Loucy (cell line): ENCODE measurements at regions not wholly inside any gene's neighbourhood (a gene's known extent, or its start where the extent isn't known, plus 50 kb on each side); places are given as distances from the start of the nearest gene placed in this dataset.

Experiments used
- H2AFZ ChIP-seq: fragments of 200-600 bp; sonication (generic); 2 replicates; pipeline ENCODE4 v1.6.0; 2016; ENCODE audit warnings: antibody characterized with exemption, mild to moderate bottlenecking, low read length, moderate library complexity
- H3F3A ChIP-seq: fragments of 200-600 bp; 2 replicates; pipeline ENCODE4 v1.6.0; 2016; ENCODE audit warnings: antibody characterized with exemption, low read depth, mild to moderate bottlenecking
- H3K27me3 ChIP-seq: fragments of 200-600 bp; sonication (generic); 2 replicates; pipeline ENCODE4 v1.6.1; 2014; ENCODE audit warnings: low read length, mild to moderate bottlenecking; ENCODE audit not compliant: insufficient read depth, poor library complexity, severe bottlenecking
- H3K36me3 ChIP-seq: fragments of 200-600 bp; sonication (generic); 2 replicates; pipeline ENCODE4 v1.6.1; 2016; ENCODE audit warnings: low read length; ENCODE audit not compliant: insufficient read depth
- H3K4me1 ChIP-seq: fragments of 200-600 bp; sonication (generic); 2 replicates; pipeline ENCODE4 v1.5.1; 2014; ENCODE audit warnings: low read length, mild to moderate bottlenecking; ENCODE audit not compliant: insufficient read depth, poor library complexity, severe bottlenecking
- H3K4me2 ChIP-seq: fragments of 200-600 bp; sonication (generic); 2 replicates; pipeline ENCODE4 v1.6.0; 2014; ENCODE audit warnings: antibody characterized with exemption, low read length, low read depth, mild to moderate bottlenecking; ENCODE audit not compliant: poor library complexity, severe bottlenecking
- H3K4me3 ChIP-seq: fragments of 200-600 bp; sonication (generic); 2 replicates; pipeline ENCODE4 v1.5.1; 2014; ENCODE audit warnings: low read length, mild to moderate bottlenecking, mixed read lengths; ENCODE audit not compliant: poor library complexity, severe bottlenecking
- H3K79me2 ChIP-seq: fragments of 200-600 bp; sonication (generic); 2 replicates; pipeline ENCODE4 v1.6.1; 2014; ENCODE audit warnings: low read length; ENCODE audit not compliant: insufficient read depth
- H3K9ac ChIP-seq: fragments of 200-600 bp; sonication (generic); 2 replicates; pipeline ENCODE4 v1.6.0; 2014; ENCODE audit warnings: mild to moderate bottlenecking, low read depth, low read length, moderate library complexity; ENCODE audit not compliant: poor library complexity, severe bottlenecking
- H3K9me2 ChIP-seq: fragments of 200-600 bp; sonication (generic); replicated peaks from 2 replicates; pipeline ENCODE4 v1.6.1; 2016; ENCODE audit warnings: low read depth, low read length, mixed read lengths
- H3K9me3 ChIP-seq: fragments of 200-600 bp; sonication (generic); 2 replicates; pipeline ENCODE4 v1.6.1; 2014; ENCODE audit warnings: mild to moderate bottlenecking, antibody characterized with exemption, low read length, low read depth; ENCODE audit not compliant: insufficient read depth
- H4K20me1 ChIP-seq: fragments of 200-600 bp; sonication (generic); 2 replicates; pipeline ENCODE4 v1.6.0; 2014; ENCODE audit warnings: antibody characterized with exemption, low read length, mild to moderate bottlenecking; ENCODE audit not compliant: insufficient read depth, poor library complexity, severe bottlenecking
- EZH2phosphoT487 ChIP-seq: fragments of 200-600 bp; IDR thresholded peaks from 2 replicates; pipeline ENCODE4 v1.6.1; 2018; ENCODE audit warnings: antibody characterized with exemption, mild to moderate bottlenecking, moderate library complexity, borderline replicate concordance
- TF ChIP-seq, protein P1 (sequence below): fragments of 200-600 bp; sonication (generic); conservative IDR thresholded peaks from 2 replicates; pipeline ENCODE4 v1.5.1; 2014; ENCODE audit warnings: mild to moderate bottlenecking, antibody characterized with exemption, low read length

DNA sequence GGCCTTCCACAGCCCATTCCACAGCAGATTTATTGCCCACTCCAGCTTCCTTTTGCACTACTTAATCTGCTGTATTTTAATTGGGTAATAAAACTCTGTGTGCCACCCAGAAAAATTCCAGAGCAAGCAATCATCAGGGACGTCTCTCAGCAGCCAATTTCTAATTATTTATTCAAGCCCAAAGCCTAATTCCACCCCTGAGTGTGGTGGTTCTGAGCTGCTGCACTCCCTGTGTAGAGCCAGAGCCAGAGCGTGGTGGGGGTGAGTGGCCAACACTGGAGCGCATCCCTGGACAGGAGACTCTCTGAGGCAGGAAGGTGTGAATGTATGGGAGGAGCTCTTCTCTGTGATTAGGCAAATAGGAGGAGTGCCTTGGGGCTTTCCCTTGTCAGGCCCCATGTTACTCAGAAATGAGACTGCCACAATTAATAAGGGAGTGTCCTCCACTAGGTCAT lies 66.1 kb downstream of the CD24 start:
- Histone ChIP-seq H3K9me3 (no peaks in the 10 kb centered on the region), H3K9me2 (no peaks in the 10 kb centered on the region), H2AFZ (no peak overlapping the region), H3K27me3 (no peaks in the 10 kb centered on the region), H3K4me1 (no peaks in the 10 kb centered on the region), H3K4me2 (no peak overlapping the region), H4K20me1 (no peaks in the 10 kb centered on the region), H3K4me3 (no peak overlapping the region), H3K9ac (no peak overlapping the region), H3K36me3 (no peaks in the 10 kb centered on the region), H3F3A (no peaks in the 10 kb centered on the region), H3K79me2 (no peaks in the 10 kb centered on the region)
- TF ChIP-seq, protein P1, sequence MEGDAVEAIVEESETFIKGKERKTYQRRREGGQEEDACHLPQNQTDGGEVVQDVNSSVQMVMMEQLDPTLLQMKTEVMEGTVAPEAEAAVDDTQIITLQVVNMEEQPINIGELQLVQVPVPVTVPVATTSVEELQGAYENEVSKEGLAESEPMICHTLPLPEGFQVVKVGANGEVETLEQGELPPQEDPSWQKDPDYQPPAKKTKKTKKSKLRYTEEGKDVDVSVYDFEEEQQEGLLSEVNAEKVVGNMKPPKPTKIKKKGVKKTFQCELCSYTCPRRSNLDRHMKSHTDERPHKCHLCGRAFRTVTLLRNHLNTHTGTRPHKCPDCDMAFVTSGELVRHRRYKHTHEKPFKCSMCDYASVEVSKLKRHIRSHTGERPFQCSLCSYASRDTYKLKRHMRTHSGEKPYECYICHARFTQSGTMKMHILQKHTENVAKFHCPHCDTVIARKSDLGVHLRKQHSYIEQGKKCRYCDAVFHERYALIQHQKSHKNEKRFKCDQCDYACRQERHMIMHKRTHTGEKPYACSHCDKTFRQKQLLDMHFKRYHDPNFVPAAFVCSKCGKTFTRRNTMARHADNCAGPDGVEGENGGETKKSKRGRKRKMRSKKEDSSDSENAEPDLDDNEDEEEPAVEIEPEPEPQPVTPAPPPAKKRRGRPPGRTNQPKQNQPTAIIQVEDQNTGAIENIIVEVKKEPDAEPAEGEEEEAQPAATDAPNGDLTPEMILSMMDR, result no peak
- TF ChIP-seq EZH2phosphoT487, result no peak

DNA sequence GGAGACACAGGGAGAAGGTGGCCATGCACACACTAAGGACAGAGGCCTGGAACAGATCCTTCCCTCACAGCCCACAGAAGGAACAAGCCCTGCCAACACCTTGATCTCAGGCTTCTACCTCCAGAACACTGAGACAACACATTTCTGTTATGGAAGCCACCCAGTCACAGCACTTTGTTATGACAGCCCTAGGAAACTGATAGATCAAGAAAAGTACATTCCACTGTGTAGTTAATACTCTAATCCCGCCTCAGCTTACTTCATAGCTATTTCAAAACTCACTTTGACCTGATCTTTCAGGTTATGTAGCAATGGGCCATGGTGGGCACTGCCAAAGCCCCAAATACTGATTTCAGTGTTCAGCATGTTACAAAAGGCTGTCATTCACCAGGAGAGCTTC lies 66.8 kb downstream of the CD24 start:
- Histone ChIP-seq H3K36me3 (no peaks in the 10 kb centered on the region), H3K4me1 (no peaks in the 10 kb centered on the region), H3K9ac (no peak overlapping the region), H2AFZ (no peak overlapping the region), H3K9me2 (no peaks in the 10 kb centered on the region), H4K20me1 (no peaks in the 10 kb centered on the region), H3K4me2 (no peak overlapping the region), H3K79me2 (no peaks in the 10 kb centered on the region), H3K4me3 (no peak overlapping the region), H3K9me3 (no peaks in the 10 kb centered on the region), H3F3A (no peaks in the 10 kb centered on the region), H3K27me3 (no peaks in the 10 kb centered on the region)
- TF ChIP-seq, protein P1, result no peak
- TF ChIP-seq EZH2phosphoT487, result no peak

DNA sequence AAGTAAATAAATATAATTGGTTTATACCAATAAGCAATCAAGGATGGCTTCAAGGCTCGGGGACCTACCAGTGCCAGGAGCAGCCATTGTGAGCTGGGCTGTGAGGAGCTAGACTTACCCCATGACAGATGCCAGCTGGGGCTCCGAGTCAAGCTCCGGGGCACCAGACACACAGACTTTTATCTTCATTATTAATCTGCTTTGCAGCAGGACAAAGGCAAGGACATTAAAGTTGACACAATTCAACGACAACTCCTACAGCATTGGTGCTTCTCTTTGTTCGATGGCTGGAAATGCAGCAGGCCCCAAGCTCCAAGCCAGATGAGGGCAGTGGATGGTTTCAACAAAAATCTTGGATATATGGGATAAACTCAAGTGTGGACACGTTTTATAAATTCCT lies 68.3 kb downstream of the CD24 start:
- Histone ChIP-seq H3K9me3 (0 out of 2 replicates have a peak, but pooled peaks cover 6% of the 10 kb centered on the region), H3K9ac (no peak overlapping the region), H4K20me1 (no peaks in the 10 kb centered on the region), H3K79me2 (no peaks in the 10 kb centered on the region), H3K4me2 (no peak overlapping the region), H3K4me3 (no peak overlapping the region), H2AFZ (no peak overlapping the region), H3K9me2 (no peaks in the 10 kb centered on the region), H3K27me3 (no peaks in the 10 kb centered on the region), H3K4me1 (no peaks in the 10 kb centered on the region), H3F3A (no peaks in the 10 kb centered on the region), H3K36me3 (no peaks in the 10 kb centered on the region)
- no peak for TF ChIP-seq EZH2phosphoT487
- TF ChIP-seq, protein P1, result no peak
